BLaER1 treated with 17β-estradiol and CSF1 and Interleukin-3, amounts not matched to agents 10 nM and 100 nM (cell line): ENCODE measurements at regions not wholly inside any gene's neighbourhood (a gene's known extent, or its start where the extent isn't known, plus 50 kb on each side); places are given as distances from the start of the nearest gene placed in this dataset.

Experiments
- H3K27ac ChIP-seq, 11 experiments: shearing (Covaris generic); formaldehyde crosslinking; 2 replicates each; pipeline ENCODE4 v1.8.1; 2022
- H3K27me3 ChIP-seq, 11 experiments: shearing (Covaris generic); formaldehyde crosslinking; 2 replicates each; pipeline ENCODE4 v1.8.1; 2022
- H3K36me3 ChIP-seq, 11 experiments: shearing (Covaris generic); formaldehyde crosslinking; 2 replicates each; pipeline ENCODE4 v1.8.1; 2022
- H3K4me1 ChIP-seq, 10 experiments: shearing (Covaris generic); formaldehyde crosslinking; 2 replicates each; pipeline ENCODE4 v1.8.1; 2022
- H3K4me2 ChIP-seq, 11 experiments: shearing (Covaris generic); formaldehyde crosslinking; 2 replicates each; pipeline ENCODE4 v1.8.1; 2022
- H3K4me3 ChIP-seq, 10 experiments: shearing (Covaris generic); formaldehyde crosslinking; 2 replicates each; pipeline ENCODE4 v1.8.1; 2022
- H3K9ac ChIP-seq, 11 experiments: shearing (Covaris generic); formaldehyde crosslinking; 2 replicates each; pipeline ENCODE4 v1.8.1; 2022
- H3K9me3 ChIP-seq, 11 experiments: shearing (Covaris generic); formaldehyde crosslinking; replicated peaks in 1 of 11; 2 replicates each; pipeline ENCODE4 v1.8.1; 2022
- H4K20me1 ChIP-seq, 11 experiments: shearing (Covaris generic); formaldehyde crosslinking; 2 replicates each; pipeline ENCODE4 v1.8.1; 2022
- Cebpa-rat ChIP-seq, 11 experiments: shearing (Covaris generic); IDR thresholded peaks; 2 replicates each; pipeline ENCODE4 v1.8.1; 2022

- H3K27ac ChIP-seq: no peak overlapping the region
- H3K4me3 ChIP-seq: no peak overlapping the region
- H3K9me3 ChIP-seq: peaks cover 0 to 19% (median under 1%) of the 10 kb centered on the region in 11 experiments; a peak in 6 of 22 replicates
- peaks cover 0 to 10% (median 0%) of the 10 kb centered on the region in 10 experiments; a peak in 6 of 20 replicates for H3K4me1 ChIP-seq
- no peak overlapping the region for H3K9ac ChIP-seq
- H3K27me3 ChIP-seq: no peaks in the 10 kb centered on the region
- H3K36me3 ChIP-seq: no peaks in the 10 kb centered on the region
- no peaks in the 10 kb centered on the region for H4K20me1 ChIP-seq
- peak overlapping the region in 2 of 11 experiments; percentile 56 to 57; a peak in 2 of 22 replicates for H3K4me2 ChIP-seq
- TF ChIP-seq Cebpa-rat (IDR thresholded peaks at IDR 0.05): no peak
These were observed 615.1 kb downstream of the IRS1 start for GRCh38 chr2:226184540-226184939.

GRCh38 chr2:226183550-226183949 is 616.1 kb downstream of the IRS1 start:
- no peak for TF ChIP-seq Cebpa-rat (IDR thresholded peaks at IDR 0.05)
- no peak overlapping the region for H3K4me3 ChIP-seq
- H3K9ac ChIP-seq: no peak overlapping the region
- H3K9me3 ChIP-seq: peaks cover 0 to 29% (median 10%) of the 10 kb centered on the region in 11 experiments; a peak in 15 of 22 replicates
- H3K4me2 ChIP-seq: no peak overlapping the region
- no peaks in the 10 kb centered on the region for H3K36me3 ChIP-seq
- H4K20me1 ChIP-seq: no peaks in the 10 kb centered on the region
- no peaks in the 10 kb centered on the region for H3K27me3 ChIP-seq
- H3K27ac ChIP-seq: no peak overlapping the region
- peaks cover 0 to 10% (median 0%) of the 10 kb centered on the region in 10 experiments; a peak in 6 of 20 replicates for H3K4me1 ChIP-seq

GRCh38 chr2:226183033-226183432 is 616.6 kb downstream of the IRS1 start:
- TF ChIP-seq Cebpa-rat (IDR thresholded peaks at IDR 0.05): no peak
- Histone ChIP-seq H3K9ac (no peak overlapping the region), H3K9me3 (peaks cover 1 to 34% (median 15%) of the 10 kb centered on the region in 11 experiments; a peak in 17 of 22 replicates), H3K27me3 (no peaks in the 10 kb centered on the region), H3K4me2 (no peak overlapping the region), H3K36me3 (no peaks in the 10 kb centered on the region), H3K4me3 (no peak overlapping the region), H3K4me1 (peaks cover 0 to 10% (median 0%) of the 10 kb centered on the region in 10 experiments; a peak in 6 of 20 replicates), H4K20me1 (no peaks in the 10 kb centered on the region), H3K27ac (no peak overlapping the region)

- Histone ChIP-seq H4K20me1 (no peaks in the 10 kb centered on the region), H3K4me2 (no peak overlapping the region), H3K9me3 (peaks cover 4 to 46% (median 24%) of the 10 kb centered on the region in 11 experiments; a peak in 18 of 22 replicates), H3K4me3 (no peak overlapping the region), H3K27ac (no peak overlapping the region), H3K27me3 (no peaks in the 10 kb centered on the region), H3K4me1 (peaks cover 0 to 10% (median 0%) of the 10 kb centered on the region in 10 experiments; a peak in 6 of 20 replicates), H3K9ac (no peak overlapping the region), H3K36me3 (no peaks in the 10 kb centered on the region)
- TF ChIP-seq Cebpa-rat (IDR thresholded peaks at IDR 0.05): no peak
These were observed 617.7 kb downstream of the IRS1 start for GRCh38 chr2:226181909-226182308.

GRCh38 chr2:226180281-226180884 is 619.2 kb downstream of the IRS1 start:
- TF ChIP-seq Cebpa-rat (IDR thresholded peaks at IDR 0.05): no peak
- H3K27me3 ChIP-seq: no peaks in the 10 kb centered on the region
- H3K36me3 ChIP-seq: no peaks in the 10 kb centered on the region
- H3K4me1 ChIP-seq: peaks cover 0 to 7% (median 0%) of the 10 kb centered on the region in 10 experiments; a peak in 6 of 20 replicates
- no peak overlapping the region for H3K27ac ChIP-seq
- H4K20me1 ChIP-seq: no peaks in the 10 kb centered on the region
- no peak overlapping the region for H3K4me2 ChIP-seq
- peaks cover 4 to 54% (median 24%) of the 10 kb centered on the region in 11 experiments; a peak in 18 of 22 replicates for H3K9me3 ChIP-seq
- no peak overlapping the region for H3K9ac ChIP-seq
- no peak overlapping the region for H3K4me3 ChIP-seq

GRCh38 chr2:226179010-226179409 is 620.6 kb downstream of the IRS1 start:
- Histone ChIP-seq H3K9me3 (peaks cover 4 to 54% (median 24%) of the 10 kb centered on the region in 11 experiments; a peak in 18 of 22 replicates), H3K9ac (no peak overlapping the region), H3K4me3 (no peak overlapping the region), H3K4me1 (no peaks in the 10 kb centered on the region), H3K27me3 (no peaks in the 10 kb centered on the region), H3K36me3 (no peaks in the 10 kb centered on the region), H3K4me2 (no peak overlapping the region), H3K27ac (no peak overlapping the region), H4K20me1 (no peaks in the 10 kb centered on the region)
- no peak for TF ChIP-seq Cebpa-rat (IDR thresholded peaks at IDR 0.05)

- H3K4me1 ChIP-seq: no peaks in the 10 kb centered on the region
These were observed 623.2 kb downstream of the IRS1 start for GRCh38 chr2:226176283-226176984.

GRCh38 chr2:226174390-226174789 is 625.2 kb downstream of the IRS1 start:
- Histone ChIP-seq H3K27ac (no peak overlapping the region), H3K27me3 (no peaks in the 10 kb centered on the region), H3K4me3 (no peak overlapping the region), H3K9me3 (peaks cover 4 to 33% (median 24%) of the 10 kb centered on the region in 11 experiments; a peak in 18 of 22 replicates), H3K4me2 (no peak overlapping the region), H4K20me1 (no peaks in the 10 kb centered on the region), H3K36me3 (no peaks in the 10 kb centered on the region), H3K9ac (no peak overlapping the region), H3K4me1 (no peaks in the 10 kb centered on the region)
- no peak for TF ChIP-seq Cebpa-rat (IDR thresholded peaks at IDR 0.05)

More at GRCh38 chr2:226176283-226176984, 623.2 kb downstream of the IRS1 start:
- H3K9ac ChIP-seq: no peak overlapping the region
- no peaks in the 10 kb centered on the region for H4K20me1 ChIP-seq
- H3K27ac ChIP-seq: no peak overlapping the region
- no peak overlapping the region for H3K4me2 ChIP-seq
- H3K36me3 ChIP-seq: no peaks in the 10 kb centered on the region
- no peaks in the 10 kb centered on the region for H3K27me3 ChIP-seq
- no peak for TF ChIP-seq Cebpa-rat (IDR thresholded peaks at IDR 0.05)
- peaks cover 4 to 53% (median 24%) of the 10 kb centered on the region in 11 experiments; a peak in 18 of 22 replicates for H3K9me3 ChIP-seq
- H3K4me3 ChIP-seq: no peak overlapping the region

- Histone ChIP-seq H3K36me3 (no peaks in the 10 kb centered on the region), H3K4me3 (no peak overlapping the region), H3K9ac (no peak overlapping the region), H3K27ac (no peak overlapping the region), H4K20me1 (no peaks in the 10 kb centered on the region), H3K4me1 (no peaks in the 10 kb centered on the region), H3K27me3 (no peaks in the 10 kb centered on the region), H3K9me3 (peaks cover 0 to 18% (median 10%) of the 10 kb centered on the region in 11 experiments; a peak in 18 of 22 replicates), H3K4me2 (no peak overlapping the region)
- TF ChIP-seq Cebpa-rat (IDR thresholded peaks at IDR 0.05): no peak
These were observed 626.7 kb downstream of the IRS1 start for GRCh38 chr2:226172939-226173338.
